Stomach (tissue), 8 donors: ENCODE measurements at regions not wholly inside any gene's neighbourhood (a gene's known extent, or its start where the extent isn't known, plus 50 kb on each side); places are given as distances from the start of the nearest gene placed in this dataset.
A peak's percentile ranks its signal among the peaks of the same experiment; 100 is the strongest.
"Not testable (repeated sequence)": the region's sequence is repeated elsewhere in the genome, so short reads cannot be mapped to it uniquely, and the experiment has no call there.

ENCODE experiments used
- DNase-seq, 2 donors: peaks; one replicate each; pipeline versions ENCODE4 v3.0.0 to v3.0.0-alpha.2; 2013 to 2019
- H3K27ac ChIP-seq, 5 donors: fragments of 200-600 bp in 4 of 5; sonication (generic) in 4 of 5; one replicate each; pipeline ENCODE4 v1.5.1; 2013 to 2019; ENCODE audit warnings: mild to moderate bottlenecking in 1 of 5, moderate library complexity in 1 of 5
- H3K27me3 ChIP-seq, 3 donors: fragments of 200-600 bp; sonication (generic); one replicate each; pipeline ENCODE4 v1.5.1; 2017 to 2019; ENCODE audit warnings: mixed run types in 1 of 3
- H3K36me3 ChIP-seq, 4 donors: fragments of 200-600 bp; sonication (generic); 1 replicate in 3 of 4; 2 replicates in 1 of 4; pipeline ENCODE4 v1.5.1; 2016 to 2019
- H3K4me1 ChIP-seq, 4 donors: fragments of 200-600 bp; sonication (generic); one replicate each; pipeline ENCODE4 v1.5.1; 2016 to 2019
- H3K4me3 ChIP-seq, 4 donors: fragments of 200-600 bp; sonication (generic) in 3 of 4; one replicate each; pipeline ENCODE4 v1.5.1; 2016 to 2019; ENCODE audit warnings: mild to moderate bottlenecking in 1 of 4
- H3K9me3 ChIP-seq, 4 donors: fragments of 200-600 bp; sonication (generic); one replicate each; pipeline ENCODE4 v1.5.1; 2016 to 2019
- CTCF ChIP-seq, 7 experiments: fragments of 450-650 bp in 4 of 7; fragments of 200-600 bp in 3 of 7; sonication (generic) in 3 of 7; IDR thresholded peaks; one replicate each; pipeline ENCODE4 v1.5.1; 2016 to 2019; ENCODE audit warnings: antibody characterized with exemption in 7 of 7, control low read depth in 2 of 7, mild to moderate bottlenecking in 1 of 7
- EP300 ChIP-seq: sonication (generic); formaldehyde crosslinking; IDR thresholded peaks from one replicate; pipeline ENCODE4 v1.6.1; 2017; ENCODE audit warnings: antibody characterized with exemption
- POLR2A ChIP-seq, 4 donors: fragments of 450-650 bp; IDR thresholded peaks; one replicate each; pipeline ENCODE4 v1.6.1; 2016; ENCODE audit warnings: antibody characterized with exemption in 4 of 4, control low read depth in 2 of 4, mild to moderate bottlenecking in 1 of 4, moderate library complexity in 1 of 4
- POLR2AphosphoS5 ChIP-seq, 3 donors: sonication (generic); formaldehyde crosslinking; IDR thresholded peaks; one replicate each; pipeline ENCODE4 v1.6.1; 2016; ENCODE audit warnings: antibody characterized with exemption in 3 of 3
- WGBS, 5 donors: extraction: QIAGEN DNeasy Blood & Tissue Kit in 3 of 5; methylation state at CpG; one replicate each; pipeline versions ENCODE4 v1.1.5 to v1.1.7; 2013 to 2018; 5-methylcytosine and 5-hydroxymethylcytosine counted together
- intact Hi-C: fragments of 100-400 bp; cut with DNase I; formaldehyde crosslinking; loops from one replicate; pipeline ENCODE4 v1.15.1; 2023; ENCODE audit warnings: low total_unique reads
- donor health status: healthy with polysubstance abuse.
- donor health status: Bipolar disorder and iron deficiency.
- donor health status: healthy.

GRCh38 chr5:125897089-125897488 lies 526.1 kb upstream of the GRAMD2B start:
- TF ChIP-seq EP300 (no peak), POLR2A (IDR thresholded peaks at IDR 0.05) (no peak), CTCF (IDR thresholded peaks at IDR 0.05) (no peak), POLR2AphosphoS5 (IDR thresholded peaks at IDR 0.05) (no peak)
- no peak for DNase-seq
- Histone ChIP-seq H3K27me3 (no peaks in the 10 kb centered on the region), H3K9me3 (no peaks in the 10 kb centered on the region), H3K4me3 (no peak overlapping the region), H3K27ac (peak overlapping the region in 1 of 5 donors; percentile 48), H3K36me3 (no peaks in the 10 kb centered on the region), H3K4me1 (peaks cover 0 to 13% (median 4%) of the 10 kb centered on the region in 4 donors)
- intact Hi-C loops, result no loop called here

- Histone ChIP-seq H3K4me3 (no peak overlapping the region), H3K9me3 (no peaks in the 10 kb centered on the region), H3K27ac (no peak overlapping the region), H3K27me3 (no peaks in the 10 kb centered on the region), H3K36me3 (no peaks in the 10 kb centered on the region), H3K4me1 (peaks cover 0 to 13% (median 4%) of the 10 kb centered on the region in 4 donors)
- intact Hi-C loops, result no loop called here
- no peak for TF ChIP-seq CTCF (IDR thresholded peaks at IDR 0.05)
- no peak for TF ChIP-seq POLR2A (IDR thresholded peaks at IDR 0.05)
- no peak for TF ChIP-seq EP300
- no peak for TF ChIP-seq POLR2AphosphoS5 (IDR thresholded peaks at IDR 0.05)
- DNase-seq, result no peak
- 85 to 96% (median 90%) methylated on average over 2 of the region's 2 CpGs for WGBS, 5 donors
Observed at GRCh38 chr5:125898851-125899405, 524.3 kb upstream of the GRAMD2B start.

GRCh38 chr5:125912028-125912427 lies 511.2 kb upstream of the GRAMD2B start:
- TF ChIP-seq POLR2A (IDR thresholded peaks at IDR 0.05) (no peak), POLR2AphosphoS5 (IDR thresholded peaks at IDR 0.05) (no peak), EP300 (no peak), CTCF (IDR thresholded peaks at IDR 0.05) (no peak)
- intact Hi-C loops, result no loop called here
- H3K27me3 ChIP-seq, result no peaks in the 10 kb centered on the region
- peaks cover 0 to 31% (median 2%) of the 10 kb centered on the region in 4 donors for H3K9me3 ChIP-seq
- H3K4me3 ChIP-seq, result no peak overlapping the region
- no peaks in the 10 kb centered on the region for H3K36me3 ChIP-seq
- DNase-seq, result no peak
- WGBS, 5 donors, result 94 to 100% (median 97%) methylated on average over 1 of the region's 1 CpG
- H3K4me1 ChIP-seq, result no peaks in the 10 kb centered on the region
- H3K27ac ChIP-seq, result no peak overlapping the region

- no peaks in the 10 kb centered on the region for H3K36me3 ChIP-seq
- no peak for DNase-seq
- WGBS, 5 donors, result 89 to 96% (median 90%) methylated on average over 2 of the region's 2 CpGs
- peaks cover 0 to 25% (median 0%) of the 10 kb centered on the region in 4 donors for H3K9me3 ChIP-seq
- TF ChIP-seq POLR2A (IDR thresholded peaks at IDR 0.05), result no peak
- no peak for TF ChIP-seq EP300
- no peak overlapping the region for H3K27ac ChIP-seq
- H3K27me3 ChIP-seq, result no peaks in the 10 kb centered on the region
- intact Hi-C loops, result no loop called here
- H3K4me1 ChIP-seq, result no peaks in the 10 kb centered on the region
- no peak overlapping the region for H3K4me3 ChIP-seq
Observed at GRCh38 chr5:125913200-125913599, 510.0 kb upstream of the GRAMD2B start.

- Histone ChIP-seq H3K36me3 (no peaks in the 10 kb centered on the region), H3K27ac (no peak overlapping the region), H3K27me3 (no peaks in the 10 kb centered on the region), H3K4me1 (no peaks in the 10 kb centered on the region), H3K4me3 (no peak overlapping the region), H3K9me3 (peaks cover 0 to 17% (median 0%) of the 10 kb centered on the region in 4 donors)
- intact Hi-C loops, result no loop called here
- no peak for TF ChIP-seq POLR2AphosphoS5 (IDR thresholded peaks at IDR 0.05)
- no peak for TF ChIP-seq POLR2A (IDR thresholded peaks at IDR 0.05)
- no peak for TF ChIP-seq CTCF (IDR thresholded peaks at IDR 0.05)
- TF ChIP-seq EP300, result no peak
- WGBS, 5 donors, result 80 to 92% (median 85%) methylated on average over 3 of the region's 3 CpGs
- no peak for DNase-seq
Observed at GRCh38 chr5:125914471-125914870, 508.7 kb upstream of the GRAMD2B start.

GRCh38 chr5:125923958-125924357 lies 499.3 kb upstream of the GRAMD2B start:
- intact Hi-C loops, H3K36me3 ChIP-seq, H3K4me3 ChIP-seq, H3K27me3 ChIP-seq, DNase-seq, H3K4me1 ChIP-seq, H3K27ac ChIP-seq: not testable (repeated sequence)
- peaks cover 0 to 29% (median 5%) of the 10 kb centered on the region in 4 donors for H3K9me3 ChIP-seq
- 74 to 92% (median 89%) methylated on average over 9 to 11 of the region's 11 CpGs for WGBS, 5 donors
